T-cell (primary cell): ENCODE measurements at regions not wholly inside any gene's neighbourhood (a gene's known extent, or its start where the extent isn't known, plus 50 kb on each side); places are given as distances from the start of the nearest gene placed in this dataset.

ENCODE experiments used
- ATAC-seq, 4 experiments: fragments of 200-7000 bp in 3 of 4; fragments of 150-1000 bp in 1 of 4; cut with Tn5 transposase; replicated peaks in 1 of 4; 1 replicate in 3 of 4; 2 replicates in 1 of 4; pipeline ENCODE4 v1.10.0; 2021; ENCODE audit warnings: moderate library complexity in 3 of 4, mild to moderate bottlenecking in 2 of 4, moderate number of reproducible peaks in 1 of 4
- CTCF ChIA-PET, 2 donors: fragments of 300-600 bp; sonication (Branson Sonifier 250); formaldehyde crosslinking; loops; one replicate each; lab custom pipeline; 2022; ENCODE audit warnings: antibody characterized with exemption in 2 of 2; lab: Charles Lee
- POLR2A ChIA-PET, 2 donors: fragments of 300-600 bp; sonication (Branson Sonifier 250); formaldehyde crosslinking; loops; one replicate each; lab custom pipeline; 2022; ENCODE audit warnings: antibody characterized with exemption in 2 of 2; lab: Charles Lee
- DNase-seq, 35 experiments: peaks; one replicate each; pipeline versions ENCODE4 v3.0.0 to v3.0.0-alpha.2; 2013 to 2023
- H3K27ac ChIP-seq: one replicate; pipeline ENCODE4 v1.5.1; 2013; ENCODE audit warnings: low read length
- H3K27me3 ChIP-seq, 2 experiments: replicated peaks in 1 of 2; 1 replicate in 1 of 2; 2 replicates in 1 of 2; pipeline versions ENCODE4 v1.6.1 to v1.7.0; 2013; ENCODE audit warnings: low read length in 1 of 2, mixed read lengths in 1 of 2; ENCODE audit not compliant: control insufficient read depth in 2 of 2, insufficient read depth in 2 of 2; ENCODE audit errors: extremely low read depth in 1 of 2
- H3K36me3 ChIP-seq, 2 donors: 1 replicate in 1 of 2; 2 replicates in 1 of 2; pipeline versions ENCODE4 v1.6.1 to v1.7.0; 2013; ENCODE audit warnings: low read length in 1 of 2; ENCODE audit not compliant: control insufficient read depth in 2 of 2, insufficient read depth in 1 of 2; ENCODE audit errors: extremely low read depth in 1 of 2
- H3K4me1 ChIP-seq, 2 experiments: 1 replicate in 1 of 2; 2 replicates in 1 of 2; pipeline versions ENCODE4 v1.6.1 to v1.7.0; 2013; ENCODE audit warnings: low read length in 2 of 2, mixed read lengths in 1 of 2; ENCODE audit not compliant: insufficient read depth in 2 of 2, control insufficient read depth in 1 of 2; ENCODE audit errors: extremely low read depth in 1 of 2
- H3K4me3 ChIP-seq, 2 donors: 1 replicate in 1 of 2; 2 replicates in 1 of 2; pipeline versions ENCODE4 v1.5.1 to v1.7.0; 2013; ENCODE audit warnings: mild to moderate bottlenecking in 2 of 2, low read length in 1 of 2, moderate library complexity in 1 of 2; ENCODE audit not compliant: control insufficient read depth in 1 of 2; ENCODE audit errors: extremely low read depth in 1 of 2
- H3K9me3 ChIP-seq: 2 replicates; pipeline ENCODE4 v1.7.0; 2013
- H3K27ac Mint-ChIP-seq, 2 donors: one replicate each; pipeline ENCODE4 v1.8.0; 2020 to 2021; ENCODE audit warnings: mild to moderate bottlenecking in 2 of 2, mixed read lengths in 2 of 2
- H3K27me3 Mint-ChIP-seq, 2 donors: one replicate each; pipeline ENCODE4 v1.8.0; 2021 to 2022; ENCODE audit warnings: mixed read lengths in 2 of 2
- H3K36me3 Mint-ChIP-seq: one replicate; pipeline ENCODE4 v1.8.0; 2021; ENCODE audit warnings: mixed read lengths
- H3K4me1 Mint-ChIP-seq, 3 donors: one replicate each; pipeline ENCODE4 v1.8.0; 2020 to 2022; ENCODE audit warnings: mixed read lengths in 3 of 3, mild to moderate bottlenecking in 1 of 3
- H3K4me3 Mint-ChIP-seq, 3 donors: one replicate each; pipeline ENCODE4 v1.8.0; 2020 to 2022; ENCODE audit warnings: mild to moderate bottlenecking in 3 of 3, mixed read lengths in 3 of 3, moderate library complexity in 3 of 3
- H3K9me3 Mint-ChIP-seq, 3 donors: one replicate each; pipeline ENCODE4 v1.8.0; 2020 to 2022; ENCODE audit warnings: mixed read lengths in 3 of 3
- WGBS: methylation state at CpG from one replicate; pipeline ENCODE4 v1.1.5; 2013; ENCODE audit warnings: missing lambda C conversion rate; ENCODE audit not compliant: insufficient coverage; 5-methylcytosine and 5-hydroxymethylcytosine counted together

GRCh38 chr5:82601077-82601476, 322.9 kb upstream of the RPS23 start:
- Mint-ChIP-seq H3K27ac (no peak overlapping the region), H3K4me1 (no peaks in the 10 kb centered on the region), H3K9me3 (peaks cover 0 to 2% (median 1%) of the 10 kb centered on the region in 3 donors), H3K27me3 (peaks cover 3 to 7% of the 10 kb centered on the region in 2 donors), H3K4me3 (no peak overlapping the region), H3K36me3 (no peaks in the 10 kb centered on the region)
- Histone ChIP-seq H3K9me3 (no peaks in the 10 kb centered on the region), H3K4me3 (no peak overlapping the region), H3K27me3 (peaks cover 0 to 7% of the 10 kb centered on the region in 2 experiments), H3K4me1 (peaks cover 0 to 6% of the 10 kb centered on the region in 2 experiments), H3K27ac (no peak overlapping the region), H3K36me3 (no peaks in the 10 kb centered on the region)
- WGBS: 80% methylated on average over 1 of the region's 3 CpGs
- POLR2A ChIA-PET: no interaction called here
- DNase-seq: no peak
- CTCF ChIA-PET: no interaction called here
- ATAC-seq: no peak

- CTCF ChIA-PET: no interaction called here
- H3K4me3 Mint-ChIP-seq: no peak overlapping the region
- Histone ChIP-seq H3K36me3 (no peaks in the 10 kb centered on the region), H3K27me3 (no peaks in the 10 kb centered on the region), H3K27ac (no peak overlapping the region), H3K4me3 (no peak overlapping the region), H3K9me3 (no peaks in the 10 kb centered on the region), H3K4me1 (peaks cover 0 to 6% of the 10 kb centered on the region in 2 experiments)
- no peak for DNase-seq
- H3K36me3 Mint-ChIP-seq: no peaks in the 10 kb centered on the region
- POLR2A ChIA-PET: no interaction called here
- no CpG with 5 or more reads among the region's 1 CpG for WGBS
- H3K27ac Mint-ChIP-seq: no peak overlapping the region
- H3K27me3 Mint-ChIP-seq: peaks cover 3 to 9% of the 10 kb centered on the region in 2 donors
- ATAC-seq: no peak
- H3K9me3 Mint-ChIP-seq: no peaks in the 10 kb centered on the region
- no peaks in the 10 kb centered on the region for H3K4me1 Mint-ChIP-seq
Observed at GRCh38 chr5:82599692-82600091, 321.5 kb upstream of the RPS23 start.

GRCh38 chr5:82599030-82599429, 320.9 kb upstream of the RPS23 start:
- POLR2A ChIA-PET: no interaction called here
- no peaks in the 10 kb centered on the region for H3K9me3 ChIP-seq
- Mint-ChIP-seq H3K9me3 (no peaks in the 10 kb centered on the region), H3K27ac (no peak overlapping the region), H3K4me1 (no peaks in the 10 kb centered on the region), H3K27me3 (peaks cover 3 to 9% of the 10 kb centered on the region in 2 donors), H3K36me3 (no peaks in the 10 kb centered on the region), H3K4me3 (no peak overlapping the region)
- H3K27me3 ChIP-seq: no peaks in the 10 kb centered on the region
- CTCF ChIA-PET: no interaction called here
- WGBS: no CpG with 5 or more reads among the region's 1 CpG
- ATAC-seq: no peak
- no peak for DNase-seq
- no peaks in the 10 kb centered on the region for H3K36me3 ChIP-seq
- H3K4me1 ChIP-seq: peaks cover 0 to 6% of the 10 kb centered on the region in 2 experiments
- H3K4me3 ChIP-seq: no peak overlapping the region
- no peak overlapping the region for H3K27ac ChIP-seq

- no peaks in the 10 kb centered on the region for H3K27me3 ChIP-seq
- no peak for ATAC-seq
- no peaks in the 10 kb centered on the region for H3K36me3 Mint-ChIP-seq
- no peaks in the 10 kb centered on the region for H3K36me3 ChIP-seq
- no peak overlapping the region for H3K27ac ChIP-seq
- H3K4me1 ChIP-seq: peaks cover 0 to 6% of the 10 kb centered on the region in 2 experiments
- CTCF ChIA-PET: no interaction called here
- H3K27ac Mint-ChIP-seq: no peak overlapping the region
- H3K4me3 Mint-ChIP-seq: no peak overlapping the region
- H3K27me3 Mint-ChIP-seq: peaks cover 3 to 11% of the 10 kb centered on the region in 2 donors
- no peaks in the 10 kb centered on the region for H3K4me1 Mint-ChIP-seq
- DNase-seq: no peak
- no peaks in the 10 kb centered on the region for H3K9me3 Mint-ChIP-seq
- H3K9me3 ChIP-seq: no peaks in the 10 kb centered on the region
- POLR2A ChIA-PET: no interaction called here
- H3K4me3 ChIP-seq: no peak overlapping the region
Observed at GRCh38 chr5:82597437-82597836, 319.3 kb upstream of the RPS23 start.

- POLR2A ChIA-PET: no interaction called here
- H3K27me3 Mint-ChIP-seq: peaks cover 3 to 14% of the 10 kb centered on the region in 2 donors
- 83% methylated on average over 3 of the region's 5 CpGs for WGBS
Observed at GRCh38 chr5:82596451-82596850, 318.3 kb upstream of the RPS23 start.

GRCh38 chr5:82595113-82595512, 317.0 kb upstream of the RPS23 start:
- no peak for DNase-seq
- Histone ChIP-seq H3K4me1 (no peaks in the 10 kb centered on the region), H3K27ac (no peak overlapping the region), H3K4me3 (no peak overlapping the region), H3K9me3 (no peaks in the 10 kb centered on the region), H3K27me3 (no peaks in the 10 kb centered on the region), H3K36me3 (no peaks in the 10 kb centered on the region)
- Mint-ChIP-seq H3K4me3 (no peak overlapping the region), H3K4me1 (no peaks in the 10 kb centered on the region), H3K9me3 (peaks cover 4 to 12% (median 5%) of the 10 kb centered on the region in 3 donors), H3K27ac (no peak overlapping the region), H3K27me3 (peaks cover 4 to 15% of the 10 kb centered on the region in 2 donors), H3K36me3 (no peaks in the 10 kb centered on the region)
- ChIA-PET CTCF (no interaction called here), POLR2A (no interaction called here)
- ATAC-seq: no peak
- WGBS: no CpG with 5 or more reads among the region's 4 CpGs

More at GRCh38 chr5:82596451-82596850, 318.3 kb upstream of the RPS23 start:
- Mint-ChIP-seq H3K27ac (no peak overlapping the region), H3K4me3 (no peak overlapping the region), H3K4me1 (no peaks in the 10 kb centered on the region), H3K36me3 (no peaks in the 10 kb centered on the region), H3K9me3 (peaks cover 0 to 4% (median 0%) of the 10 kb centered on the region in 3 donors)
- H3K27me3 ChIP-seq: no peaks in the 10 kb centered on the region
- no peak overlapping the region for H3K4me3 ChIP-seq
- no peak for DNase-seq
- peaks cover 0 to under 1% of the 10 kb centered on the region in 2 experiments for H3K4me1 ChIP-seq
- no peaks in the 10 kb centered on the region for H3K36me3 ChIP-seq
- ATAC-seq: no peak
- CTCF ChIA-PET: no interaction called here
- H3K9me3 ChIP-seq: no peaks in the 10 kb centered on the region
- H3K27ac ChIP-seq: no peak overlapping the region

- POLR2A ChIA-PET: interaction anchor here in 1 of 2 donors (0.5 kb wide), 1 partner anchor 368 kb away, joined by 4 read pairs; no protein-coding TSS in a partner anchor
- no peaks in the 10 kb centered on the region for H3K9me3 ChIP-seq
- H3K36me3 Mint-ChIP-seq: no peaks in the 10 kb centered on the region
Observed at GRCh38 chr5:82594097-82594496, 315.9 kb upstream of the RPS23 start.

More at GRCh38 chr5:82594097-82594496, 315.9 kb upstream of the RPS23 start:
- H3K4me1 ChIP-seq: no peaks in the 10 kb centered on the region
- Mint-ChIP-seq H3K4me1 (no peaks in the 10 kb centered on the region), H3K4me3 (no peak overlapping the region), H3K27ac (no peak overlapping the region), H3K9me3 (peaks cover 7 to 17% (median 7%) of the 10 kb centered on the region in 3 donors), H3K27me3 (peaks cover 4 to 16% of the 10 kb centered on the region in 2 donors)
- no peak overlapping the region for H3K4me3 ChIP-seq
- WGBS: no CpG with 5 or more reads among the region's 1 CpG
- H3K27me3 ChIP-seq: no peaks in the 10 kb centered on the region
- H3K27ac ChIP-seq: no peak overlapping the region
- CTCF ChIA-PET: interaction anchor here in 1 of 2 donors (0.6 kb wide), 1 partner anchor 569 kb away, joined by 7 read pairs; no protein-coding TSS in a partner anchor
- H3K36me3 ChIP-seq: no peaks in the 10 kb centered on the region
- ATAC-seq: no peak
- no peak for DNase-seq
